Activated naive CD8-positive, alpha-beta T cell treated with anti-CD3 and anti-CD28 coated beads for 36 hours (primary cell): ENCODE measurements at regions not wholly inside any gene's neighbourhood (a gene's known extent, or its start where the extent isn't known, plus 50 kb on each side); places are given as distances from the start of the nearest gene placed in this dataset.
"Not testable (repeated sequence)": the region's sequence is repeated elsewhere in the genome, so short reads cannot be mapped to it uniquely, and the experiment has no call there.

Experiments
- DNase-seq: peaks from one replicate; pipeline ENCODE4 v3.0.0; 2021
- H3K27ac Mint-ChIP-seq: one replicate; pipeline ENCODE4 v1.8.0; 2022; ENCODE audit warnings: mild to moderate bottlenecking, moderate library complexity, mixed read lengths
- H3K27me3 Mint-ChIP-seq: one replicate; pipeline ENCODE4 v1.8.0; 2022; ENCODE audit warnings: mild to moderate bottlenecking, mixed read lengths
- H3K36me3 Mint-ChIP-seq: one replicate; pipeline ENCODE4 v1.8.0; 2021; ENCODE audit warnings: mild to moderate bottlenecking, mixed read lengths
- H3K4me1 Mint-ChIP-seq: one replicate; pipeline ENCODE4 v1.8.0; 2021; ENCODE audit warnings: mixed read lengths
- H3K4me3 Mint-ChIP-seq: one replicate; pipeline ENCODE4 v1.8.0; 2022; ENCODE audit warnings: mild to moderate bottlenecking, moderate library complexity, mixed read lengths
- H3K9me3 Mint-ChIP-seq: one replicate; pipeline ENCODE4 v1.8.0; 2022; ENCODE audit warnings: mixed read lengths

GRCh38 chr9:75548871-75549270 is 341.6 kb upstream of the PCSK5 start:
- DNase-seq: no peak
- Mint-ChIP-seq H3K4me3 (no peak overlapping the region), H3K27ac (no peak overlapping the region), H3K36me3 (no peaks in the 10 kb centered on the region), H3K27me3 (peaks cover 17% of the 10 kb centered on the region), H3K4me1 (no peaks in the 10 kb centered on the region), H3K9me3 (no peaks in the 10 kb centered on the region)

- DNase-seq: no peak
- Mint-ChIP-seq H3K4me1 (no peaks in the 10 kb centered on the region), H3K4me3 (no peak overlapping the region), H3K36me3 (no peaks in the 10 kb centered on the region), H3K27me3 (peaks cover 17% of the 10 kb centered on the region), H3K27ac (no peak overlapping the region), H3K9me3 (no peaks in the 10 kb centered on the region)
Observed at GRCh38 chr9:75551861-75552260, 338.6 kb upstream of the PCSK5 start.

- peaks cover 14% of the 10 kb centered on the region for H3K27me3 Mint-ChIP-seq
- no peaks in the 10 kb centered on the region for H3K36me3 Mint-ChIP-seq
- DNase-seq: no peak
Observed at GRCh38 chr9:75552941-75553340, 337.5 kb upstream of the PCSK5 start.

GRCh38 chr9:75566813-75567212 is 323.7 kb upstream of the PCSK5 start:
- H3K4me3 Mint-ChIP-seq, H3K36me3 Mint-ChIP-seq, H3K9me3 Mint-ChIP-seq, H3K27ac Mint-ChIP-seq, H3K4me1 Mint-ChIP-seq, DNase-seq: not testable (repeated sequence)
- peaks cover 25% of the 10 kb centered on the region for H3K27me3 Mint-ChIP-seq

More at GRCh38 chr9:75552941-75553340, 337.5 kb upstream of the PCSK5 start:
- H3K9me3 Mint-ChIP-seq: no peaks in the 10 kb centered on the region
- no peak overlapping the region for H3K27ac Mint-ChIP-seq
- H3K4me1 Mint-ChIP-seq: no peaks in the 10 kb centered on the region
- no peak overlapping the region for H3K4me3 Mint-ChIP-seq

- H3K4me1 Mint-ChIP-seq: no peaks in the 10 kb centered on the region
- H3K36me3 Mint-ChIP-seq: no peaks in the 10 kb centered on the region
- peaks cover 19% of the 10 kb centered on the region for H3K27me3 Mint-ChIP-seq
- no peaks in the 10 kb centered on the region for H3K9me3 Mint-ChIP-seq
- no peak overlapping the region for H3K4me3 Mint-ChIP-seq
- no peak overlapping the region for H3K27ac Mint-ChIP-seq
- DNase-seq: no peak
Observed at GRCh38 chr9:75570538-75570937, 319.9 kb upstream of the PCSK5 start.

- no peak for DNase-seq
- peaks cover 10% of the 10 kb centered on the region for H3K27me3 Mint-ChIP-seq
- no peak overlapping the region for H3K27ac Mint-ChIP-seq
- no peak overlapping the region for H3K4me3 Mint-ChIP-seq
- H3K4me1 Mint-ChIP-seq: no peaks in the 10 kb centered on the region
- H3K9me3 Mint-ChIP-seq: no peaks in the 10 kb centered on the region
- no peaks in the 10 kb centered on the region for H3K36me3 Mint-ChIP-seq
Observed at GRCh38 chr9:75574569-75574968, 315.9 kb upstream of the PCSK5 start.

- DNase-seq: no peak
Observed at GRCh38 chr9:75582870-75583269, 307.6 kb upstream of the PCSK5 start.

GRCh38 chr9:75588808-75589207 is 301.7 kb upstream of the PCSK5 start:
- H3K27me3 Mint-ChIP-seq: peaks cover 17% of the 10 kb centered on the region
- H3K36me3 Mint-ChIP-seq: no peaks in the 10 kb centered on the region
- H3K9me3 Mint-ChIP-seq: no peaks in the 10 kb centered on the region
- H3K4me3 Mint-ChIP-seq: no peak overlapping the region
- DNase-seq: no peak
- H3K4me1 Mint-ChIP-seq: no peaks in the 10 kb centered on the region
- no peak overlapping the region for H3K27ac Mint-ChIP-seq

More at GRCh38 chr9:75582870-75583269, 307.6 kb upstream of the PCSK5 start:
- peaks cover 18% of the 10 kb centered on the region for H3K27me3 Mint-ChIP-seq
- no peaks in the 10 kb centered on the region for H3K36me3 Mint-ChIP-seq
- H3K27ac Mint-ChIP-seq: no peak overlapping the region
- no peak overlapping the region for H3K4me3 Mint-ChIP-seq
- no peaks in the 10 kb centered on the region for H3K4me1 Mint-ChIP-seq
- H3K9me3 Mint-ChIP-seq: no peaks in the 10 kb centered on the region

GRCh38 chr9:75589497-75589896 is 301.0 kb upstream of the PCSK5 start:
- no peaks in the 10 kb centered on the region for H3K36me3 Mint-ChIP-seq
- no peaks in the 10 kb centered on the region for H3K4me1 Mint-ChIP-seq
- no peaks in the 10 kb centered on the region for H3K9me3 Mint-ChIP-seq
- no peak overlapping the region for H3K27ac Mint-ChIP-seq
- DNase-seq: no peak
- peaks cover 17% of the 10 kb centered on the region for H3K27me3 Mint-ChIP-seq
- H3K4me3 Mint-ChIP-seq: no peak overlapping the region

GRCh38 chr9:75591972-75592371 is 298.5 kb upstream of the PCSK5 start:
- no peak overlapping the region for H3K4me3 Mint-ChIP-seq
- no peaks in the 10 kb centered on the region for H3K9me3 Mint-ChIP-seq
- DNase-seq: no peak
- no peaks in the 10 kb centered on the region for H3K4me1 Mint-ChIP-seq
- no peak overlapping the region for H3K27ac Mint-ChIP-seq
- H3K36me3 Mint-ChIP-seq: no peaks in the 10 kb centered on the region
- peaks cover 7% of the 10 kb centered on the region for H3K27me3 Mint-ChIP-seq

GRCh38 chr9:75592586-75592985 is 297.9 kb upstream of the PCSK5 start:
- H3K36me3 Mint-ChIP-seq: no peaks in the 10 kb centered on the region
- H3K4me3 Mint-ChIP-seq: no peak overlapping the region
- peaks cover 7% of the 10 kb centered on the region for H3K27me3 Mint-ChIP-seq
- no peak overlapping the region for H3K27ac Mint-ChIP-seq
- no peak for DNase-seq
- H3K4me1 Mint-ChIP-seq: no peaks in the 10 kb centered on the region
- no peaks in the 10 kb centered on the region for H3K9me3 Mint-ChIP-seq

- H3K4me1 Mint-ChIP-seq: no peaks in the 10 kb centered on the region
- no peaks in the 10 kb centered on the region for H3K36me3 Mint-ChIP-seq
- H3K27me3 Mint-ChIP-seq: peaks cover 4% of the 10 kb centered on the region
- H3K9me3 Mint-ChIP-seq: no peaks in the 10 kb centered on the region
- DNase-seq: no peak
- H3K27ac Mint-ChIP-seq: no peak overlapping the region
- H3K4me3 Mint-ChIP-seq: no peak overlapping the region
Observed at GRCh38 chr9:75593920-75594319, 296.6 kb upstream of the PCSK5 start.

GRCh38 chr9:75599126-75599525 is 291.3 kb upstream of the PCSK5 start:
- Mint-ChIP-seq H3K27me3 (peaks cover 4% of the 10 kb centered on the region), H3K36me3 (no peaks in the 10 kb centered on the region), H3K27ac (no peak overlapping the region), H3K4me3 (no peak overlapping the region), H3K9me3 (no peaks in the 10 kb centered on the region), H3K4me1 (no peaks in the 10 kb centered on the region)
- no peak for DNase-seq

- Mint-ChIP-seq H3K27ac (no peak overlapping the region), H3K4me1 (no peaks in the 10 kb centered on the region), H3K36me3 (no peaks in the 10 kb centered on the region), H3K9me3 (no peaks in the 10 kb centered on the region), H3K4me3 (no peak overlapping the region), H3K27me3 (peaks cover 4% of the 10 kb centered on the region)
- DNase-seq: no peak
Observed at GRCh38 chr9:75601280-75601679, 289.2 kb upstream of the PCSK5 start.

- H3K27me3 Mint-ChIP-seq: peaks cover 7% of the 10 kb centered on the region
- no peaks in the 10 kb centered on the region for H3K4me1 Mint-ChIP-seq
- no peaks in the 10 kb centered on the region for H3K36me3 Mint-ChIP-seq
- H3K9me3 Mint-ChIP-seq: no peaks in the 10 kb centered on the region
- H3K27ac Mint-ChIP-seq: no peak overlapping the region
- no peak overlapping the region for H3K4me3 Mint-ChIP-seq
- DNase-seq: no peak
Observed at GRCh38 chr9:75602060-75602459, 288.4 kb upstream of the PCSK5 start.

GRCh38 chr9:75604661-75605060 is 285.8 kb upstream of the PCSK5 start:
- Mint-ChIP-seq H3K4me3 (no peak overlapping the region), H3K27ac (no peak overlapping the region), H3K27me3 (peaks cover 15% of the 10 kb centered on the region), H3K36me3 (no peaks in the 10 kb centered on the region), H3K9me3 (no peaks in the 10 kb centered on the region), H3K4me1 (no peaks in the 10 kb centered on the region)
- no peak for DNase-seq

GRCh38 chr9:75607521-75607920 is 283.0 kb upstream of the PCSK5 start:
- H3K27me3 Mint-ChIP-seq: peaks cover 24% of the 10 kb centered on the region
- no peaks in the 10 kb centered on the region for H3K9me3 Mint-ChIP-seq
- no peaks in the 10 kb centered on the region for H3K4me1 Mint-ChIP-seq
- H3K4me3 Mint-ChIP-seq: no peak overlapping the region
- H3K36me3 Mint-ChIP-seq: no peaks in the 10 kb centered on the region
- H3K27ac Mint-ChIP-seq: no peak overlapping the region
- no peak for DNase-seq
